GM19351 (cell line): ENCODE measurements at regions not wholly inside any gene's neighbourhood (a gene's known extent, or its start where the extent isn't known, plus 50 kb on each side); places are given as distances from the start of the nearest gene placed in this dataset.
A peak's percentile ranks its signal among the peaks of the same experiment; 100 is the strongest.
"Not testable (repeated sequence)": the region's sequence is repeated elsewhere in the genome, so short reads cannot be mapped to it uniquely, and the experiment has no call there.

Source experiments
- ATAC-seq: cut with Tn5 transposase; IDR thresholded peaks from one replicate; pipeline ENCODE4 v1.9.1; 2021; ENCODE audit warnings: mild to moderate bottlenecking, moderate library complexity; ENCODE audit not compliant: unreplicated experiment

DNA sequence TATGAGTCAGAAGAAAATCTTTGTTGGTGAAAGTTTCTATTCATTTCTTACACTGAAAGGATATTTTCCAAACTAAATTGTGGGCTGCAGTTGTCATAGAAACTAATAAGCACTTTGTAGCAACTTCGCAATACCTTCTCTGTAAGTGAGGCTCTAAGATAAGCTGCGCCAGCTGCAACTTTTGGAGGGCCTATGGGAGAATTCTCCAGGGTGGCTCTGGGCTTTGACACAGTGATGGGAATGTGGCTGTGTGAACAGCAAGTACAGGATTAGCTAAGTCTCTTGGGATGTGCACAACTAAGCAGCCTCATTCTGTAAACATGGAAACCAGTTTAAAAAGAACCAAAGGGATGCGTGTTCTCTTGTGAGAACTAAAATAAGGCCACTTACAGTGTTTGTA lies 124.6 kb upstream of the SGO1 start:
- no peak for ATAC-seq

DNA sequence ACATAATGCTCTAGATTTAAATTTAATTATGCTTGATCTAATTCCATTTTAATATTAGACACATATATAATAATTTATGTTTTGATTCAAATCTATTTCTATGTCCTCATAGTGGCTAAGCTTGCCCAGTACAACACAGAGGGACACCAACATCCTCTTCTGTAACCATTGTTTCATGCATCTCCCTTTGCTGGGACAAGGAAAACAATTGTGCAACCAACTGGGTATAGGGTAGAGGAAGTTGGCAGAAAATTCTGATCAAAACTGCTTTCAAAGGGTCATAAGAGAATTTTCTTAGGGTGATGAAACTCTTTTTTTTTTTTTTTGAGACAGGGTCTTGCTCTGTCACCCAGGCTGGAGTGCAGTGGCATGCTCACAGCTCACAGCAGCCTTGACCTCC lies 121.4 kb upstream of the SGO1 start:
- no peak for ATAC-seq

DNA sequence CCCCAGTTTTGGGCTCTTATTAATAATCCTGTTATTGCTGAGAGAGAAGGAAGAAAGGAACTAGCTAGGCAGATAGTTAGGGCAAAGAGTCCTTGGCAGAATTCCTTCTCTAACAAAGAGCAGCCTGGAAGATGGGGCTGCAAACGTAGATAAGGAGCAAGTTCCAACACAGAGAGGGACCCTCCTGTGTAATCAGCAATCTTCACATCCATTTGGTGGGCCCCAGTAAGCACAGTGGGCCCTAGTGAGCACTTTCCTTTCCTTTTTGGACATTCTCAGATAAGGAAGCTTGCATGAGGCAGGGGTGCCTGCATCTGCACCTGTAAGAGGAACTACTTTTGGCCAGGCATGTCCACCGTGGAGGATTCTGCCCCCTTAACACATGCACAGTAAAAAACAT lies 119.6 kb upstream of the SGO1 start:
- no peak for ATAC-seq

DNA sequence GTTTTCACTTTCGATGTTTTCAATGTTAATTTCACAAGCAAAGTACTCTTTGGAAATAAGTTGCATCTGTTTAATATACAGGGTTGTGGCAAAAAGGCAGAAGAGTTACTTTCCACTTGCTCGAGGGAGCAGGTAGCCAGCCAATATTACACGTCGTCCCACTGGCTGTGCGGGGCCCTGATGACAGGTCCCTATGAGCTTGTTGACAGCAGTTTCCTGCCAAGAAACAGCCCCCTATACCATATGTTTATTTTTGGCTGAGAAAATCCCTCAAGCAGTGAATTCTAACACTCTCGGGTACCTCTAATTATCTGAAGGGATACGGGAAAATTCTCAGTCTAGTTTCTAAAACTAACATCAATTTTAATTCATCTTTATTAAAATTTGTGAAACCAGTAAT lies 116.8 kb upstream of the SGO1 start:
- no peak for ATAC-seq

DNA sequence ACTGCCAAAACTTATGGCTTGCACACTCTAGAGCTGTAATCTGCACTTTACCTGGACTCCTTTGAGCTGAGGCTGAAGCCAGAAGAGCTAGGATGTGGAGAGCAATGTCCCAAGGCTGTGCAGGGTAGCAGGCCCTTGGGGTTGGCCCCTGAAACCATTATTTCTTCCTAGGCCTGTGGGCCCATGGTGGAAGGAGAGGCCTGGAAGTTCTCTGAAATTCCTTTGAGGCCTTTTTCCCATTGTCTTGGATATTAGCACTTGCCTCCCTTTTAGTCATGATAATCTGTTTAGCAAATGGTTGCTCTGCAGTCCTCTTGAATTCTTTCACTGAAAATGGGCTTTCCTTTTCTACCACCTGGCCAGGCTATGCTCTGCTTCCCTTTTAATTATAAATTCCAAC lies 102.0 kb upstream of the SGO1 start:
- ATAC-seq, result no peak

DNA sequence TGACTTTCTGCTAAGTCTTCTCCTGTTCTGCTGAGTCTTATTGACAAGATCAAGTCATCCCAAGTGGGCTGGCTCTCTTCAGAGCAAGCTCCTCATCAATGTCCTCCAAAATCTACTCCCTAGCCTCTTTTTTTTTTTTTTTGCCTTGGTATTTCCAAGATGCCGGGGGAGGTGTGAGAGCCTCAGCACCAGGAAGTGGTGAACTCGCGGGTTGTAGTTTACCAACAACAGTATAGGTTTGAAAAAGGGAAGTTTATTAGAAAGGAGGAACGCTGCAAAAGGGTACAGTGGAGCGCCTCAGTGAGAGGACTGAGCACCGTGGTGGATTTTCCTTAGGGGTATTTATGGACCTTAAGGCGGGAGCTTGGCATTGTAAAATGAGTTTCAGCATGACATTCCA lies 94.3 kb upstream of the SGO1 start:
- peak; percentile 72 for ATAC-seq

DNA sequence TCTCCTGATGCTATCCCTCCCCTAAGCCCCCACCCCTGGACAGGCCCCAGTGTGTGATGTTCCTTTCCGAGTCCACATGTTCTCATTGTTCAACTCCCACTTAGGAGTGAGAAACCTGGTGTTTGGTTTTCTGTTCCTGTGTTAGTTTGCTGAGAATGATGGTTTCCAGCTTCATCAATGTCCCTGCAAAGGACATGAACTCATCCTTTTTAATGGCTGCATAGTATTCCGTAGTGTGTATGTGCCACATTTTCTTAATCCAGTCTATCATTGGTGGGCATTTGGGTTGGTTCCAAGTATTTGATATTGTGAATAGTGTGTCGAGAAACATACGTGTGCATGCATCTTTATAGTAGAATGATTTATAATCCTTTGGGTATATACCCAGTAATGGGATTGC lies 80.0 kb upstream of the SGO1 start:
- not testable (repeated sequence) for ATAC-seq

DNA sequence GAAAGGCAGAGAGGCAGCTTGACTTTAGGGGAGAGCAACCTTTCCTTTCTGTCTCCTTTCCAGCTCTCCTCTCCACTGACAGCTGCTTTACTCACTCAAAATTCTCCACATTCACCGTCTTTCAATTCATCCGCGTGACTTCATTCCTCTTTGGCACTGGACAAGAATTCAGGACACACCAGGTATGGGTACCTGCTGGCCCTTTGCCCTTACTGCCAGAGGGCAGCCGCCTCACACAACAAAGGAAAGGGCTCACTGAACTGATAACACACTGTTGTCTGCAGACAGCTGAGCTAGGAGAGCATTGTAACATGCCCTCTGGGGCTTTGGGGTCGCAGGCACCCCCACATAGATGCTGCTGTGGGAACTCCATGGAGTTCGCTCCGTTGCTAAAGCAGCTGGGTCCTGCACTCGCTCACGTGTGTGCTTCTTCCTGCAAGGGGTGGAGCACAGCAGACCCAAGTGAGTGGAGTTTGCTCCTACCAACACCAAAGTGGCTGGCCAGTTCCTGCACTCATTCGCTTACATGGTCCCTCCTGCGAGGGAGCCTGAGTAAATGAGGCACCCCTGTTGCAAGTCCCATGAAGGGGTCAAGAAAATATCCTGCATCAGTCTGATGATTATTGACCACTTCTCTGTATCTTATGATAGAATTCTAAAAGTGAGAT lies 79.0 kb upstream of the SGO1 start:
- ATAC-seq, result no peak

DNA sequence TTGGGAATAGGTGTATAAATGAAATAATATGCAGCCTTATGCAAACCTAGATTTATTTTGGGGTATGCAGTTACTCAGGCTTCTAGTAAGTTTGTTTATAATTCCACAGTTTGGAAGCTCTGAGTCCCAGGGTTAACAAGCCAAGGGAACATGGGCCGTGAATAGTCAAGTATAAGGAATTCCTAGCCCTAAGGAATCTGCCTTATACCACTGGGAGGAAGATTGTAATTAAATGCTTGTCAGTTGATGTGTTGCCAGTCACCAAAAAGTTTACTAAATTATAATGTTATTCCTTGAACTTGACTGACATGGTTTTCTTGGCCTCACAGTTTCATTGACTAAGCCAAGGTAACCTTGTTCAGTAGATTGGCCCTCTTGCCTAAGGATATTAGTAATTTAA lies 72.4 kb upstream of the SGO1 start:
- no peak for ATAC-seq

DNA sequence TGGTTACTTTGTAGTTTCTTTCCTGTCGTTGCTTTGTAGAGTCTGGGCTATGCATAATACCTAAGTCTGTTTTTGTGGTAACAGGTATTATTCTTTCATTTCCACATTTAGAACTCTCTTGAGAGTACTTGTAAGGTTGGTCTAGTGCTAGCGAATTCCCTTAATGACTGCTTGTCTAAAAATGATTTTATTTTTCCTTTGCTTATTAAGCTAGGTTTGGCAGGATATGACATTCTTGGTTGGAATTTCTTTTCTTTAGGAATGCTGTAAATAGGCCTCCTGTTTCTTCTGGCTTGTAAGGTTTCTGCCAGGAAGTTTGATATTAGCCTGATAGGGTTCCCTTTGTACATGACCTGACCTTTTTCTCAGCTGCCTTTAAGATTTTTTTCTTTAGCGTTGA lies 70.1 kb upstream of the SGO1 start:
- ATAC-seq, result peak; percentile 99

DNA sequence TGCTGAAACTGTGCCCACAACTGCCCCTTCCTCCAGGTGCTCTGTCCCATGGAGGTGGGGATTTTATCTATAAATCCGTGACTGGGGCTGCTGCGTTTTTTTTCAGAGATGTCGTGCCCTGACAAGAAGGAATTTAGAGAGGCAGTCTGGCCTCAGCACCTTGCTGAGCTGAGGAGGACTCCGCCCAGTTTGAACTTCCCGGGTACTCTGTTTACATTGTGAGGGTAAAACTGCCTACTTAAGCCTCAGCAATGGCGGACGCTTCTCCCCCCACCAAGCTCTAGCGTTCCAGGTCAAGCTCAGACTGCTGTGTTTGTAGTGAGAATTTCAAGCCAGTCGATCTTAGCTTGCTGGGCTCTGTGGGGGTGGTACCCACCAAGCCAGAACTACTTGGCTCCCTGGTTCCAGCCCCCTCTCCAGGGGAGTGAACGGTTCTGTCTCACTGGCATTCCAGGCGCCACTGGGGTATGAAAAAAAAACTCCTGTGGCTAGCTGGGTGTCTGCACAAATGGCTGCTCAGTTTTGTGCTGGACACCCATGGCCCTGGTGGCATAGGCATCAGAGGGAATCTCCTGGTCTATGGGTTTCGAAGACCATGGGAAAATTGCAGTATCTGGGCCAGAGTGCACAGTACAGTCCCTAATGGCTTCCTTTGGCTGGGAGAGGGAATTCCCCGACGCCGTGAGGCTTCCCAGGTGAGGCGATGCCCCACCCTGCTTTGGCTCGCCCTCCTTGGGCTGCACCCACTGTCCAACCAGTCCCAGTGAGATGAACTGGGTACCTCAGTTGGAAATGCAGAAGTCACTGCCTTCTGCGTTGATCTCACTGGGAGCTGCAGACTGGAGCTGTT lies 68.5 kb upstream of the SGO1 start:
- no peak for ATAC-seq

DNA sequence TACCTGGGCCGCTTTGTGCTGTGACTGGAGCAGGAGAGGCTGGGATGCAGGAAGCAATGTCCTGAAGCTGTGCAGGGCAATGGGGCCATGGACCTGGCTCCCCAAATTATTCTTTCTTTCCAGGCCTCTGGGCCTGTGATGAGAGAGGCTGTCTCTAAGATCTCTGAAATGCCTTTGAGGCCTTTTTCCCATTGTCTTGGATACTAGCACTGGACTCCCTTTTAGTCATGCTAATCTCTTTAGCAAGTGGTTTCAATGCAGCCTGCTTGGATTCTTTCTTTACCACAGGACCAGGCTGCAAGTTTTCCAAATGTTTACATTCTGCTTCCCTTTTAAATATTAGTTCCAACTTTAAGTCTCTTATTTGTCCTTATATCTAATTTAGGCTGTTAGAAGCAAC lies 64.8 kb upstream of the SGO1 start:
- no peak for ATAC-seq

DNA sequence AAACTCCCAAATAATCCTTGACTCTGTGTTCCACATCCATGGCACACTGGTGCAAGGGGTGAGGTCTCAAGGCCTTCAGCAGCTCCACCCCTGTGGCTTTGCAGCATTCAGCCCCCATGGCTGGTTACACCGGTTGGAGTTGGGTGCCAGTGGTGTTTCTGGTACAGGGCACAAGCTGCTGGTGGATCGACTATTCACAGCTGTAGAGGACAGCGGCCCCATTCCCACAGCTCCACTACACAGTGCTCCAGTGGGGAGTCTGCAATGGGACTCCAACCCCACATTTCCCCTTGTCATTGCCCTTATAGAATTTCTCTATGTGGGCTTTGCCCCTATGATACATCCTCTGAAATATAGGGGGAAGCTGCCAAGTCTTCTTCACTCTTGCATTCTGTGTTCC lies 64.3 kb upstream of the SGO1 start:
- no peak for ATAC-seq

DNA sequence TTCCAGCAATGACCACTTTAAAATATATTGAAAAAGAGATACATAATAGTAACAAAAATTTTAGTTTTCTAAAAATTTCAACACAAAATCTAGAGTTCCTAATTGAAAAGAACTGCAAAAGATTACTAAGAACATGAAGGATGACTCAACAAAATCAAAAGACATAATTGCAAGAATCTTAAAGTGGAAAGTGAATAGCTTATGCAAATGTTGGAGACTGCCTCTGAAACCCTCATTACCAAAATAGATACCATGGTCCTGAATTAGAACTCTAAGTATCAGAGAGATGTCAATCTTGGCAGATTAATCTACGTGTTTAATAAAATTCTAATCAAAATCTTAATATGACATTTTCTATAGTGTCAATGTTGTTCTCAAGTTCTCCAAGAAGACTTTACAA lies 60.7 kb upstream of the SGO1 start:
- peak; percentile 85 for ATAC-seq

DNA sequence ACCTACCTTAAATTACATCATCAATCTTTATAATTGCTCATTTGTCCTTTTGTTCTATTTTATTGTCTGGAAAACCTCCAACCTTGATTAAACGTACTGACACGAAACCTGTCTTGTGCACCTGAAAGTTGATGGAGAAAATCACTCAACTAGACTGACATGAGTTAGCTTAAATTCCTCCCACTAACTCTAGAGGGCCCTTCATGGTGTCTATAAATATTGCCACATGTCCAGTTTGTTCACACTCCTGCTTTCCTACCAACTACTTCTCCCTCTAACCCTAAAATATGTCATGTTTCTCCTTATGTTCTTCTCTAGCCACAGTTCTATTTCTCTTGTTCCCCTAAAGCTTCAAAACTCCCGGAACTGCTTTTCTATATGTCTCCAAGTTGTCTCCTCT lies 59.8 kb upstream of the SGO1 start:
- peak; percentile 42 for ATAC-seq

DNA sequence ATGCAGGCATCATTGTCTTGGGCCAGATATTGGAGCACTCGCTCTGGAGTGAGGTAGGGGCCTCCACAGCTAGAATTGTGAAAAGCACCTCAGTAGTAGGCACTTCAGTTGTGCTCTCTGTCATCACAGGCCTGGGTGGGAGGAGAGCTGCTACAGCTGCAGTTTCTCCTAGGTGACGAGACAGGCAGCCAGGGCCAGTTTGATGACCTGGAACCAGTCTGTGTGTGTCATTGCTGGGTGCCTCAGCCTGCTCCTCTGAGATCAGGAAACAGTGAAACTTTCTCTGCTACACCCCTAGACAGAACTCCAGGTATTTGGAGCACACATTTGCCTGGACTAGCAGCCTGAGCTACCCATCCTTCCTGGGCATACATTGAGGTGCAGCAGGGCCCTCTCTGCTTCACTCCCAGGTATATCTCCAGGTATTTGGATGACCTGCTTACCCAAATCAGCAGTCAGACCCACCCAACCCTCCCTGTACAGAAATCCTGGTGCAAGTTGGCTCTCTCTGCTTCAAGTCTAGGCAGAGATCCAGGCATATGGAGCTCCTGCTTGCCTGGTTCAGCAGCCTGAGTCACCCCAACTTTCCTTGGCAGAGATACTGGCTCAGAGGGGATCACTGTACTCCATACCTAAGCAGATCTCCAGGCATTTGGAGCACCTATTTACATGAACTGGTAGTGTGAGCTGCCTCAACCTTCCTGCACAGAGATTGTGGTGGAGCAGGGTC lies 54.3 kb upstream of the SGO1 start:
- no peak for ATAC-seq

DNA sequence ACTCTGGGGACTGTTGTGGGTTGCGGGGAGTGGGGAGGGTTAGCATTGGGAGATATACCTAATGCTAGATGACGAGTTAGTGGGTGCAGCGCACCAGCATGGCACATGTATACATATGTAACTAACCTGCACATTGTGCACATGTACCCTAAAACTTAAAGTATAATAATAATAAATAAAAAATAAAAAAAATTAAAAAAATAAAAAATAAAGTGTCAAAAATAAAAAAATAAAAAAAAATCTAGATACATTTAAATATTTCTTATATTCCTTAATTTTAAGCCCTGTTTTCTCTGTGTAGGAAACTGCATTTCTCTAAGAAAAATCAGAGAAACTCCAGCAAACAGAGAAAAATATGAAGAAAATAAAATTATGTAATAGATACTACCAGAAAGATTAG lies 52.2 kb upstream of the SGO1 start:
- not testable (repeated sequence) for ATAC-seq

DNA sequence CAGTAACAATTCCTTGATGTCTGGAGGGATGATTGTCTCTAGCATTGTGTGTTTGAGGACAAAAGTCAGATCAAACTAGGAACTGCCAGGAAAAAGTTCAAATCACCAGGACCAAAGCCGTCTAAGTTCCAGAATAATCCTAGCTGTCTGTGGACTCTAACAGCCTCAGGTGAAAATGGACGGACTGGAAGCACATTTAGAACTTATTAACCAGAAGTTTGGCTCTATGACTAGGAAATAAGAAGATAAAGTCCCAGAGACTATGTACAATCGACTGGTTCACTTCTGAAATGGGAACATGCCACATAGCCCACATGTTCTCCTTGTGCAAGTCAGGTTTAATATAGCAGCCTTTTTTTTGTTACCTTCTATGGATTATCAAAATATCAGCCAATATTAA lies 50.6 kb upstream of the SGO1 start:
- ATAC-seq, result no peak
